SU-DHL-6 (cell line): ENCODE measurements at regions not wholly inside any gene's neighbourhood (a gene's known extent, or its start where the extent isn't known, plus 50 kb on each side); places are given as distances from the start of the nearest gene placed in this dataset.

Experiments used
- CTCF ChIP-seq: fragments of 200-600 bp; sonication (generic); IDR thresholded peaks from one replicate; pipeline ENCODE4 v1.5.1; 2017; ENCODE audit warnings: antibody characterized with exemption, mild to moderate bottlenecking, low read length, moderate library complexity; ENCODE audit not compliant: insufficient read depth, poor library complexity, severe bottlenecking
- EZH2phosphoT487 ChIP-seq: fragments of 200-600 bp; sonication (generic), shearing (Covaris generic); conservative IDR thresholded peaks from 2 replicates; pipeline ENCODE4 v1.6.1; 2018; ENCODE audit warnings: mild to moderate bottlenecking, antibody characterized with exemption, low read length, moderate library complexity, mixed read lengths

- TF ChIP-seq CTCF (no peak), EZH2phosphoT487 (no peak)
Observed at GRCh38 chr3:18791182-18791581, 357.1 kb upstream of the KCNH8 start.
